PC-9 (cell line): ENCODE measurements at regions not wholly inside any gene's neighbourhood (a gene's known extent, or its start where the extent isn't known, plus 50 kb on each side); places are given as distances from the start of the nearest gene placed in this dataset.

Experiments
- EZH2 ChIP-seq: fragments of 200-600 bp; sonication (generic); IDR thresholded peaks from 2 replicates; pipeline ENCODE4 v1.8.0; 2017; ENCODE audit warnings: antibody characterized with exemption, low read depth
- TF ChIP-seq, protein P1 (sequence below): fragments of 200-600 bp; sonication (generic); conservative IDR thresholded peaks from 2 replicates; pipeline ENCODE4 v1.6.1; 2017; ENCODE audit warnings: mixed run types, antibody characterized with exemption, mild to moderate bottlenecking, moderate library complexity

DNA sequence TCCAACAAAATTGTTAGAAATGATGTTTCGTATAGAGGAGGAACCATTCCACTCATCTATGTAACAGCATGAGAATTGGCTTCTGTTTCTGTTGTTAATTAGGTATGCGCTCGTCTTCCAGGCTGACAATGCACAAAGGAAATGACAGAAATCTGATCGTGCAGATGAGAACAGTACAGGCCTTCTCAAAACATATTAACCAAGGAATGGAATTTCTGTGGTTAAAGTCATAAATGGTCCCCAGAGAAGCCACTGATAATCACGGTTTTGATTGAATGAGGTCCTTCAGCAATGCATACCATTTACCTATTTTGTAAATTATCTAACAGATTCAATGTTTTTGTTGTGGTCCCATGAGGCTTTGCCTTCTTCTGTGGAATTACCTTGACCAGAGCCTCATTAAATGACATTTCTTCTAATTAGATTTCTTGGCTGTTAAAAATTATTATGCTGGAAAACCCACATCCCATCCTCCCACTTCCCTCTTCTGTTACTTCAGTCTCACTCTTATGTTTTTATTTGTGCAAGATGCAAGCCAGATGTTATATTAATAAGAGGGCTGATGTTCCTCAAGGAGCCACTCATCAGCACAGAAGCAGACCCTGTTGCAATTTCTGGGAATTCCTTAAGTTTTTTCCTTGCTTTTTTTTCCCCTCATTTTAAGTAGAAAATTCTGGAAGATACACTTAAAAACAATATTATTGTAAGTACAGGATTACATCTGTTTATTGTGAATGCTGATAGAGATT, 395.8 kb downstream of the PID1 start:
- TF ChIP-seq EZH2 = no peak
- TF ChIP-seq, protein P1, sequence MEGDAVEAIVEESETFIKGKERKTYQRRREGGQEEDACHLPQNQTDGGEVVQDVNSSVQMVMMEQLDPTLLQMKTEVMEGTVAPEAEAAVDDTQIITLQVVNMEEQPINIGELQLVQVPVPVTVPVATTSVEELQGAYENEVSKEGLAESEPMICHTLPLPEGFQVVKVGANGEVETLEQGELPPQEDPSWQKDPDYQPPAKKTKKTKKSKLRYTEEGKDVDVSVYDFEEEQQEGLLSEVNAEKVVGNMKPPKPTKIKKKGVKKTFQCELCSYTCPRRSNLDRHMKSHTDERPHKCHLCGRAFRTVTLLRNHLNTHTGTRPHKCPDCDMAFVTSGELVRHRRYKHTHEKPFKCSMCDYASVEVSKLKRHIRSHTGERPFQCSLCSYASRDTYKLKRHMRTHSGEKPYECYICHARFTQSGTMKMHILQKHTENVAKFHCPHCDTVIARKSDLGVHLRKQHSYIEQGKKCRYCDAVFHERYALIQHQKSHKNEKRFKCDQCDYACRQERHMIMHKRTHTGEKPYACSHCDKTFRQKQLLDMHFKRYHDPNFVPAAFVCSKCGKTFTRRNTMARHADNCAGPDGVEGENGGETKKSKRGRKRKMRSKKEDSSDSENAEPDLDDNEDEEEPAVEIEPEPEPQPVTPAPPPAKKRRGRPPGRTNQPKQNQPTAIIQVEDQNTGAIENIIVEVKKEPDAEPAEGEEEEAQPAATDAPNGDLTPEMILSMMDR = no peak
